Gastroesophageal sphincter (tissue), 4 donors: ENCODE measurements at regions not wholly inside any gene's neighbourhood (a gene's known extent, or its start where the extent isn't known, plus 50 kb on each side); places are given as distances from the start of the nearest gene placed in this dataset.

Experiments used
- ATAC-seq: fragments of 150-250 bp; one replicate; pipeline ENCODE4 v1.9.1; 2016; ENCODE audit warnings: mild to moderate bottlenecking, moderate library complexity
- H3K27ac ChIP-seq, 4 donors: fragments of 200-600 bp; sonication (generic) in 3 of 4; 1 replicate in 3 of 4; 2 replicates in 1 of 4; pipeline ENCODE4 v1.5.1; 2016 to 2019
- H3K27me3 ChIP-seq: fragments of 200-600 bp; sonication (generic); one replicate; pipeline ENCODE4 v1.5.1; 2019
- H3K36me3 ChIP-seq, 2 donors: fragments of 200-600 bp; sonication (generic); one replicate each; pipeline ENCODE4 v1.5.1; 2019; ENCODE audit warnings: control low read depth in 1 of 2
- H3K4me1 ChIP-seq, 3 donors: fragments of 200-600 bp; sonication (generic); 1 replicate in 2 of 3; 2 replicates in 1 of 3; pipeline ENCODE4 v1.5.1; 2016 to 2019; ENCODE audit warnings: control low read depth in 2 of 3
- H3K4me3 ChIP-seq, 2 donors: fragments of 200-600 bp; sonication (generic); one replicate each; pipeline ENCODE4 v1.5.1; 2019; ENCODE audit warnings: mild to moderate bottlenecking in 1 of 2, moderate library complexity in 1 of 2
- H3K9me3 ChIP-seq, 3 donors: fragments of 200-600 bp; sonication (generic); one replicate each; pipeline ENCODE4 v1.5.1; 2017 to 2019; ENCODE audit warnings: control low read depth in 2 of 3
- EP300 ChIP-seq: sonication (generic); formaldehyde crosslinking; IDR thresholded peaks from one replicate; pipeline ENCODE4 v1.6.1; 2017; ENCODE audit warnings: antibody characterized with exemption, mild to moderate bottlenecking
- POLR2A ChIP-seq, 2 donors: fragments of 450-650 bp; IDR thresholded peaks; one replicate each; pipeline ENCODE4 v1.6.1; 2017; ENCODE audit warnings: antibody characterized with exemption in 2 of 2, mild to moderate bottlenecking in 2 of 2, moderate library complexity in 1 of 2
- POLR2AphosphoS5 ChIP-seq: sonication (generic); formaldehyde crosslinking; IDR thresholded peaks from one replicate; pipeline ENCODE4 v1.6.1; 2017; ENCODE audit warnings: antibody characterized with exemption
- WGBS, 2 donors: methylation state at CpG; one replicate each; pipeline ENCODE4 v1.1.5; 2018; ENCODE audit warnings: low coverage in 1 of 2; 5-methylcytosine and 5-hydroxymethylcytosine counted together
- TF ChIP-seq, protein P1 (sequence below), 4 experiments: fragments of 200-600 bp in 2 of 4; fragments of 450-650 bp in 2 of 4; sonication (generic) in 1 of 4; IDR thresholded peaks; one replicate each; pipeline ENCODE4 v1.5.1; 2017 to 2019; ENCODE audit warnings: antibody characterized with exemption in 4 of 4, mild to moderate bottlenecking in 2 of 4, moderate library complexity in 2 of 4

DNA sequence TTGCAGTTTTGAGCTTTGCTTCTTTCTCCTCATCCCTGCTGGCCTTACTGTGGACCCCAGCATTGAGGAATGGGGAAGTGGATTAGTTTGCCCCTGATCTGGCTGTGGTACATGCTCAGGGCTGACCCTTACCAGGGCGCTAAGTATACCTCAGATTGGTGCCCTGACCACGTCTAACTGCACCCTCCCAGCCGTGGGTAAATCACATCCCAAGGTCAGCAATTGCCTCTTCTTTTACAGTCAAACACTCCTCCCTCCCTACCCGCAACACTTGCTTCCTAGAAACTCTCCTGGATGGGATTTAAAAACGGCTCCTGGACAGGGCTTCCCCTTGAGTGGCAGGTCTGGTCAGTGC, 437.9 kb downstream of the NR2F2 start:
- no peaks in the 10 kb centered on the region for H3K27me3 ChIP-seq
- TF ChIP-seq POLR2AphosphoS5 (no peak), EP300 (no peak), POLR2A (IDR thresholded peaks at IDR 0.05) (no peak)
- TF ChIP-seq, protein P1, sequence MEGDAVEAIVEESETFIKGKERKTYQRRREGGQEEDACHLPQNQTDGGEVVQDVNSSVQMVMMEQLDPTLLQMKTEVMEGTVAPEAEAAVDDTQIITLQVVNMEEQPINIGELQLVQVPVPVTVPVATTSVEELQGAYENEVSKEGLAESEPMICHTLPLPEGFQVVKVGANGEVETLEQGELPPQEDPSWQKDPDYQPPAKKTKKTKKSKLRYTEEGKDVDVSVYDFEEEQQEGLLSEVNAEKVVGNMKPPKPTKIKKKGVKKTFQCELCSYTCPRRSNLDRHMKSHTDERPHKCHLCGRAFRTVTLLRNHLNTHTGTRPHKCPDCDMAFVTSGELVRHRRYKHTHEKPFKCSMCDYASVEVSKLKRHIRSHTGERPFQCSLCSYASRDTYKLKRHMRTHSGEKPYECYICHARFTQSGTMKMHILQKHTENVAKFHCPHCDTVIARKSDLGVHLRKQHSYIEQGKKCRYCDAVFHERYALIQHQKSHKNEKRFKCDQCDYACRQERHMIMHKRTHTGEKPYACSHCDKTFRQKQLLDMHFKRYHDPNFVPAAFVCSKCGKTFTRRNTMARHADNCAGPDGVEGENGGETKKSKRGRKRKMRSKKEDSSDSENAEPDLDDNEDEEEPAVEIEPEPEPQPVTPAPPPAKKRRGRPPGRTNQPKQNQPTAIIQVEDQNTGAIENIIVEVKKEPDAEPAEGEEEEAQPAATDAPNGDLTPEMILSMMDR (IDR thresholded peaks at IDR 0.05), result no peak
- no peak overlapping the region for H3K4me3 ChIP-seq
- WGBS, 2 donors, result 42% methylated on average over 4 of the region's 5 CpGs; no CpG with 5 or more reads in 1 of the 2 donors
- H3K36me3 ChIP-seq, result no peaks in the 10 kb centered on the region
- ATAC-seq, result no peak
- no peak overlapping the region for H3K27ac ChIP-seq
- no peaks in the 10 kb centered on the region for H3K9me3 ChIP-seq
- H3K4me1 ChIP-seq, result no peaks in the 10 kb centered on the region

DNA sequence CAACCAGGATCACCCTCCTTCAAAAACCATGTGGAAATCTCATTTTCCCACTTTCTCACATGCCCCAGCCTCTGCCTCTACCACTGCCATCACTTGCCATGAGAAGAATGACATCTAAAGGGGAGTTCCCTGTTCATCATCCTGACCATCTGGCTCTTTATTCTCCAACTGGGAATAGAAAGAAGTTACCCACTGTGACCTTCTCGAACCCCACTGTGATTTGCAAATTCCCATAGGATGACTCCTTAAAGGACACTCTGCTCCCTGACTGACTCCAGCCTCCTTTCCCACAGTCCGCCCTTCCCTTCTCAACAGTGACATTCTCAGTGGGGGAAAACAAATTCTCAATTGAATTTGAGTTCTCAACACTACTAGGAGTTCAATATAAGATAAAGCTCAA, 440.5 kb downstream of the NR2F2 start:
- peaks cover 0 to 4% (median 0%) of the 10 kb centered on the region in 3 donors for H3K9me3 ChIP-seq
- no peaks in the 10 kb centered on the region for H3K36me3 ChIP-seq
- WGBS, 2 donors, result 38 to 83% methylated on average over 2 of the region's 2 CpGs
- no peak overlapping the region for H3K4me3 ChIP-seq
- no peaks in the 10 kb centered on the region for H3K4me1 ChIP-seq
- H3K27ac ChIP-seq, result no peak overlapping the region
- TF ChIP-seq, protein P1 (IDR thresholded peaks at IDR 0.05), result no peak
- TF ChIP-seq POLR2AphosphoS5 (no peak), POLR2A (IDR thresholded peaks at IDR 0.05) (no peak), EP300 (no peak)
- H3K27me3 ChIP-seq, result no peaks in the 10 kb centered on the region
- no peak for ATAC-seq

DNA sequence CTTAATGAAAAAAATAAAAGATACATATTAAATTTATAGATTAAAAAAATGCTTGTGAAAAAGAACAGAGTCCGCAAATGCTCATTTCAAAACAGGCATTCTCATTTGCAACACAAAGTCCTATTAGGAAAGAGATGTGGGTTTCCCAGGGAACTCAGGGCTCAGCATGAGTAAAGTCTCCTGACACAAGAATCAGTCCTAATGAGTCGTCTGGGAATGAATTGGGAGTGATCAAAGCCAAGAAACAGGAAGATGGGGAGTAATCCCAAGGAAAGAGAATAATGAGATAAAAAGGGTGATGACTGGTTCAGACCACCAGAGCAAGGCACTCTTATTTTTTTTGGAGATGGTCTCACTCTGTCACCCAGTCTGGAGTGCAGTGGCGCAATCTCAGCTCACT, 443.7 kb downstream of the NR2F2 start:
- TF ChIP-seq POLR2A (IDR thresholded peaks at IDR 0.05), result no peak
- TF ChIP-seq POLR2AphosphoS5, result no peak
- no peak for TF ChIP-seq EP300
- TF ChIP-seq, protein P1 (IDR thresholded peaks at IDR 0.05), result no peak
- ATAC-seq, result no peak
- H3K36me3 ChIP-seq, result no peaks in the 10 kb centered on the region

DNA sequence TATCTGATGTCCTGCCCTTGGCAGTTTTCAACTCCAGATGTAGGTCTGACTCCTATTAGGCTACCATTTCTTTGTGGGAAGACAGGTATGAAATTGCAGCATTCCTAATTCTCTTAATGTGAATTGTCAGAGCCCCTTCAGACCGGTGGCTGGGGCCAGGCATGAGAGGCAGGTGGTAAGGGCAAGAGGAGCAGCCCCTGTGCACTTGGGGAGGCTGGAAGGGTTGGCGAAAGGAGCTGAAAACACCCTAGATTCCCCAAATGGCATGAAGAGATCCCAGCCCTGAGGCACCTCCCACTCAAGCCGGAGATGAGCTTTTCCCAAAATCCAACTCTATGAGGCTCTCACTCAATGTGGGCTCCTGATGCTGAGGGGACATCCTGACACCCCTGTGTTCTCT, 453.2 kb downstream of the NR2F2 start:
- Histone ChIP-seq H3K9me3 (no peaks in the 10 kb centered on the region), H3K27ac (no peak overlapping the region), H3K36me3 (no peaks in the 10 kb centered on the region), H3K4me1 (no peaks in the 10 kb centered on the region), H3K27me3 (no peaks in the 10 kb centered on the region), H3K4me3 (no peak overlapping the region)
- TF ChIP-seq POLR2AphosphoS5, result no peak
- no peak for TF ChIP-seq EP300
- TF ChIP-seq, protein P1 (IDR thresholded peaks at IDR 0.05), result no peak
- TF ChIP-seq POLR2A (IDR thresholded peaks at IDR 0.05), result no peak
- no CpG with 5 or more reads among the region's 3 CpGs for WGBS, 2 donors
- ATAC-seq, result no peak

More for the DNA sequence above, 443.7 kb downstream of the NR2F2 start:
- Histone ChIP-seq H3K4me3 (no peak overlapping the region), H3K9me3 (peaks cover 0 to 7% (median 0%) of the 10 kb centered on the region in 3 donors), H3K27ac (no peak overlapping the region), H3K27me3 (no peaks in the 10 kb centered on the region), H3K4me1 (no peaks in the 10 kb centered on the region)
- 66 to 76% methylated on average over 3 of the region's 3 CpGs for WGBS, 2 donors

DNA sequence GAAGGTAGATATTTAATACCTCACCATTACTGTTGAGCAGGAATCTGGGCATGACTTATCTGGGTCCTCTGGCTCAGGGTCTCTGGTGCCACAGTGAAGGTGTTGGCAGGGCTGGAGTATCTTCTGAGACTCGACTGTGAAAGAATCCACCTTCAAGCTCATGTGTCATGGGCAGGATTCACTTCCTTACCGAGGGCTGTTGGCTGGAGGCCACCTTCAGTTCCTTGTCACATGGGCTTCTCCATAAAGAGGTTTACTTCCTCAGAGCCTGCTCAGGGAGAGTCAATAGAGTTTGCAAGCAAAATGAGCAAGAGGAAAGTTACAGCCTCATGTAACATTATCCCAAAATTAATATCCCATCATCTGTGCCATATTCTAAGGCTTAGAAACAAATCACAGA, 459.5 kb downstream of the NR2F2 start:
- TF ChIP-seq EP300 (no peak), POLR2A (IDR thresholded peaks at IDR 0.05) (no peak), POLR2AphosphoS5 (no peak)
- TF ChIP-seq, protein P1 (IDR thresholded peaks at IDR 0.05), result no peak
- no peaks in the 10 kb centered on the region for H3K36me3 ChIP-seq
- no peak overlapping the region for H3K27ac ChIP-seq
- H3K9me3 ChIP-seq, result no peaks in the 10 kb centered on the region
- no peak overlapping the region for H3K4me3 ChIP-seq
- no peaks in the 10 kb centered on the region for H3K27me3 ChIP-seq
- no peaks in the 10 kb centered on the region for H3K4me1 ChIP-seq
- no peak for ATAC-seq
- WGBS, 2 donors, result 40% methylated on average over 2 of the region's 2 CpGs; no CpG with 5 or more reads in 1 of the 2 donors
